NCI-H510A (cell line): ENCODE measurements at regions not wholly inside any gene's neighbourhood (a gene's known extent, or its start where the extent isn't known, plus 50 kb on each side); places are given as distances from the start of the nearest gene placed in this dataset.
"Not testable (repeated sequence)": the region's sequence is repeated elsewhere in the genome, so short reads cannot be mapped to it uniquely, and the experiment has no call there.

ENCODE experiments used
- DNase-seq: peaks from one replicate; lab custom pipeline; 2025; lab: John Stamatoyannopoulos, UW

DNA sequence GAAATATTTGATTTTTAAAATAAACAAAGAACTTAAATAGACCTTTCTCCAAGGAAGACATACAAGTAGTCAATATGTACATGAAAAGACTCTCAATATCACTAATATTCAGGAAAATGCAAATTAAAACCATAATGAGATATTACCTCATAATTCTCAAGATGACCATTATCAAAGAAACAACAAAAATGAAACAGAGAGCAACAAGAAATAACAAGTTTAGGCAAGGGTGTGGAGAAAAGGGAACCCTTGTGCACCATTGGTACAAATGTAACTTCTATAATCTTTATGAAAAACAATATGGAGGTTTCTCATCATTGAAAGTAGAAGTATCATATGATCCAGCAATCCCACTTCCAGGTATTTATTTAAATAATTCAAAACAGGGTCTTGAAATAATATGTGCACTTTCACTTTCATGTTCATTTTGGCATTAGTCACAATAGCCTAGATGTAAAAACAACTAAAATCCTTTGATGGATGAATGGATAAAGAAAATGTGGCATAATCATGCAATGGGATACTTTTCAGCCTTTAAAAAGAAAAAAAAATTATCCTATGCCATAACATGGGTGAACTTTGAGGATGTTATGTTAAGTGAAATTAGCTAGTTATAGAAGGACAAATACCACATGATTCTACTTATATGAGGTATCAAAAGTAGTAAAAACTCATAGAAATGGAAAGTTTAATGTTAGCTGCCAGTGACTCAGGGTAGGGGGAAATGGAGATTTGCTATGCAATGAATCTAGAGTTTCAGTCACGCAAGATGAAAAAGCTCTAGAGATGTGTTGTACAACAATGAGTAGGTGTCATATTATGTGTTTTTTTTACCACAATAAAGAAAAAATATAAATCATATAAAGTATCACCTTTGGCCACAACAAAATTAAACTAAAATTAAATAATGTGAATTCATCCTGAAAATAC lies 114.5 kb upstream of the LYPLAL1 start:
- no peak for DNase-seq

DNA sequence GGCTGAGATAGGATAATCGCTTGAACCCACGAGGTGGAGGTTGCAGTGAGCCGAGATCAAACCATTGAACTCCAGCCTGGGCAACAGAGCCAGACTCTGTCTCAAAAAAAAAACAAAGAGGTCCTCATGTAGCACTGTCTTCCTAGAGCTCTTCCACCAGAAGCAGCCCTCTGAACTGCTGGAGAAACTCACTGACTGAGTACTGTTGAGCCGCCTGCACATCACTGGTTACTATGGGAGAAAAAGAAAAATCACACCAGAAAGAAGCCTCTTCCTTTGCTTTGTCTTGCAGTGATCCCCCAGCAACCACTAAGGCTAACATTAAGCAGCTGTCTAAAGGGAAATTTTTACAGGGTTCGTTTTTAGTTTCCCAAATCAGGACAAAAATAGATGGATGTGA lies 112.9 kb upstream of the LYPLAL1 start:
- DNase-seq = no peak

DNA sequence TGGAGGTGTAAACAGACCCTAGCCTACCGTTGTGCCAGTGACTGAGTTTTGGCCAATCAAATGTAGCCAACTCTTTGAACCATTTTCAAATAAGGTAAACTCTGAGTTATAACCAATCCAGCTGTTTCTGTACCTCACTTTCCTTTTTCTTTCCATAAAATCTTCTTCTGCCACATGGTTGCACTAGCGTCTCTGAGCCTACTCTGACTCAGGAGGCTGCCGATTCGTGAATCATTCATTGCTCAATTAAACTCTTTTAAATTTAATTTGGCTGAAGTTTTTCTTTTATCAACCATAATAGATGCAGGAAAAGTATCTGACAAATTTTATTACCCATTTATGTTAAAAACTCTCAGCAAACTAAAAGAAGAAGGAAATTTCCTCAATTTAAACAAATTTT lies 111.5 kb upstream of the LYPLAL1 start:
- no peak for DNase-seq

DNA sequence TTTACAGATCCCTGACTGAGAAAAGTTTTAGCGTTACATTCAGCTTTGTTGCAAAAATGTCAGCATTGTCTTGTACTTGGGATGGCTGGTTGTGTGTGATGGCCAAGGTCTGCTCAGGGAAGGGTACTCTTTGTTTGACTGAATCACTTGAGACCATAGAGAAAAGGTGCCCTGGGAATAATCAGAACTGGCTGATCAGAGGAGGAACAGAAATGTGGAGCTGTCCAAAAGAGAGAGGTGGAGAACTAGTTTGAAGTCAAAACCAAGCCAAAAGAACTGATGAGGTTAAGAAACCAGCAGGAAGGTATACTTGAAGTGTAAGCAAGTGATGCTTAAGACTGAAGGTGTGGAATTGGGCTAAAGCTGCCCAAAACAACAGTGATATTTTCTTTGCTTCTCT lies 107.6 kb upstream of the LYPLAL1 start:
- no peak for DNase-seq

DNA sequence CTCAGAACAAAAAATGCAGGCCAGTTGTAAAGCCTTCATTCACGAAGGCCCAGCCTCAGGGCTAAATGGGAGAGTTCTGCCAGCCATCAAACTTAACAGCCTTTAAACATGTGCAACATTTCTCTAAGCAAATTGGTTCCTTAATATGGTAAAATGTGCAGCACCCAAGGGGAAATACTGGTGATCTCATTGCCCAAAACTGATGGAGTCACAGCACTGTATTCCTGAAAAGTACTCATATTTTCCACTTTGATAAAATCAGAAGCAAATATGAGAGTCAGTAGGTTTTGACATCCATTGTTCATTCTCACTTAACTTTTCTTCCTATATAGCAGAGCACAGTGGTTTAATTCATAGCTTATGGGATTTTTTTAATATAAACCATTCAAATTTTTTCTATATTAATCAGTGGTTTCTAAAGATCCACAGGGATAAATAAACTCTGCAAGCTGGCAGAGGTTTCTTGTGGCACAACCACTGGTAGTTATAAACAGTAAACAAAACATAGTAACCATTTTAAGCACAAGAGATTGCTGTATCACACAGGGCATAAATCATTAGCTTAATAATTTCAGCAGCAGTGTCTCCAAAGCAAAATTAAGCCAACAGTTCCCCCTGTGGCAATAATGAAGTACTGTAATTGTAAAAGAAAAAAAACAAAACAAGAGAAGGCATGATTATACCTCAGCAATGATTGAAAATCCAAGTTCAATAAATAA lies 106.9 kb upstream of the LYPLAL1 start:
- DNase-seq = no peak

GRCh38 chr1:219067350-219067712 lies 106.3 kb upstream of the LYPLAL1 start:
- no peak for DNase-seq

DNA sequence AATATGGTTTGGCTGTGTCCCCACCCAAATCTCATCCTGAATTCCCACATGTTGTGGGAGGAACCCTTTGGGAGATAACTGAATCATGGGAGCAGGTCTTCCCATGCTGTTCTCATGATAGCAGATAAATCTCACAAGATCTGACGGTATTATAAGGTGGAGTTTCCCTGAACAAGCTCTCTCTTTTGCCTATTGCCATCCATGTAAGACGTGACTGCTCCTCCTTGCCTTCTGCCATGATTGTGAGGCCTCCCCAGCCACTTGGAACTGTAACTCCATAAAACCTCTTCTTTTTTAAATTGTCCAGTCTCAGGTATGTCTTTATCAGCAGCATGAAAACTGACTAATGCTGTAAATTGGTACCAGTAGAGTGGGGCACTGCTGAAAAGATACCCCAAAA lies 103.3 kb upstream of the LYPLAL1 start:
- DNase-seq = not testable (repeated sequence)

DNA sequence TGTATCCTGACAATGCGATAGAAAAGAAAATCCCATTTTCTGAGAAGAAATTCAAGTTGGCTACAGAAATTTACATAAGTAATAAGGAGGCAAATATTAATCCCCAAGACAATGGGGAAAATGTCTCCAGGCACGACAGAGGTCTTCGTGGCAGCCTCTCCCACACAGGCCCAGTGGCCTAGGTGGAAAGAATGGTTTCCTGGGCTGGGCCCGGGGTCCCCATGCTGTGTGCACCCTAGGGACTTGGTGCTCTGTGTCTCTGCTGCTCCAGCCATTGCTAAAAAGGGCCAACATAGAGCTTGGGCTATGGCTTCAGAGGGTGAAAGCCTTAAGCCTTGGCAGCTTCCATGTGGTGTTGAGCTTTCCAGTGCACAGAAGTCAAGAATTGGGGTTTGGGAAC lies 102.5 kb upstream of the LYPLAL1 start:
- DNase-seq = no peak

- DNase-seq = no peak
Observed at GRCh38 chr1:219072329-219072728, 101.3 kb upstream of the LYPLAL1 start.

GRCh38 chr1:219074084-219074728 lies 99.5 kb upstream of the LYPLAL1 start:
- DNase-seq = no peak

- no peak for DNase-seq
Observed at GRCh38 chr1:219075121-219075879, 98.4 kb upstream of the LYPLAL1 start.

GRCh38 chr1:219076326-219076937 lies 97.2 kb upstream of the LYPLAL1 start:
- DNase-seq = no peak

DNA sequence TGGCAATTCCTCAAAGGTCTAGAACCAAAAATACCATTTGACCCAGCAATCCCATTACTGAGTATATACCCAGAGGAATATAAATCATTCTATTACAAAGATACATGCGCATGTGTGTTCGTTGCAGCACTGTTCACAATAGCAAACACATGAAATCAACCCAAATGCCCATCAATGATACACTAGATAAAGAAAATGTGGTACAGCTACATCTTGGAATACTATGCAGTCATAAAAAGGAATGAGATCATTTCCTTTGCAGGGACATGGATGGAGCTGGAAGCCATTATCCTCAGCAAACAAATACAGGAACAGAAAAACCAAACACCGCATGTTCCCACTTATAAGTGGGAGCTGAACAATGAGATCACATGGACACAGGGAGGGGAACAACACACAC lies 95.9 kb upstream of the LYPLAL1 start:
- not testable (repeated sequence) for DNase-seq

GRCh38 chr1:219081943-219082925 lies 91.4 kb upstream of the LYPLAL1 start:
- no peak for DNase-seq

DNA sequence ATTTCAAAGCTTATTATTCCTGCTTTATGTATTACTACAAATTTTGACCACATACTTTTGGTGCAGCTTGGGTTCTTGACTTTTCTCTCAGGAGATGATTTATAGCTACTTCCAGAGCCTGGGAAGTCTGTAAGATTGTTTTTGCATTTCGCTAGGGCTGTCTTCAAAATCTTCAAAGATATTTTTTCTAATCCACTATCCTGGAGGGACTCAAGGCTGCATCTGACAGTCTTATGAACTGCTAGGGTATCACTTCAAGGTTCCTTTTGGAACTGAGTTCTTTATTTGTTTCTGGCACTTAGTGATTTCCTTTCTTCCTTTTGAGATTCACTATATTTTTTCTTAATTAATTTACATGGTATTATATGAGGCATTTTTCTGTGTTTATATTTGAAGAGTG lies 90.0 kb upstream of the LYPLAL1 start:
- no peak for DNase-seq

DNA sequence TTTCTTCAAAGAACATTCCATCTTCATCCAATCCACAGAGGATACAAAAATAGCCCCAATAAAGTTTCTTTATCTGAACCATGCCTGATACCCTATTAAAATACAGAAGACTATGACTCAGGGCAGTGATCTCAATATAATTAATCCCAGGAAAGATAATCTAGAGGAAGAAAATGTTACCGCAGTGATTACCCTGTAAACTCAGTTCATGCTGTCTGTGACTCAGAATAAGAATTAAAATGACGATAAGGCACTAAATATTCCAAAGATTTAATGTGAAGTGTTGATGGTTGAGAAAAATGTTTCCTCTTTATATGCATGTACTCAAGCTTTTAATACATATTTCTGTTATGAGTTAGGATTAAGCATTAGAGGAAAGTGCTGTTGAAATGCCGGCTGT lies 88.6 kb upstream of the LYPLAL1 start:
- DNase-seq = no peak

- no peak for DNase-seq
Observed at GRCh38 chr1:219085988-219086387, 87.7 kb upstream of the LYPLAL1 start.

- DNase-seq = no peak
Observed at GRCh38 chr1:219086956-219087469, 86.7 kb upstream of the LYPLAL1 start.

DNA sequence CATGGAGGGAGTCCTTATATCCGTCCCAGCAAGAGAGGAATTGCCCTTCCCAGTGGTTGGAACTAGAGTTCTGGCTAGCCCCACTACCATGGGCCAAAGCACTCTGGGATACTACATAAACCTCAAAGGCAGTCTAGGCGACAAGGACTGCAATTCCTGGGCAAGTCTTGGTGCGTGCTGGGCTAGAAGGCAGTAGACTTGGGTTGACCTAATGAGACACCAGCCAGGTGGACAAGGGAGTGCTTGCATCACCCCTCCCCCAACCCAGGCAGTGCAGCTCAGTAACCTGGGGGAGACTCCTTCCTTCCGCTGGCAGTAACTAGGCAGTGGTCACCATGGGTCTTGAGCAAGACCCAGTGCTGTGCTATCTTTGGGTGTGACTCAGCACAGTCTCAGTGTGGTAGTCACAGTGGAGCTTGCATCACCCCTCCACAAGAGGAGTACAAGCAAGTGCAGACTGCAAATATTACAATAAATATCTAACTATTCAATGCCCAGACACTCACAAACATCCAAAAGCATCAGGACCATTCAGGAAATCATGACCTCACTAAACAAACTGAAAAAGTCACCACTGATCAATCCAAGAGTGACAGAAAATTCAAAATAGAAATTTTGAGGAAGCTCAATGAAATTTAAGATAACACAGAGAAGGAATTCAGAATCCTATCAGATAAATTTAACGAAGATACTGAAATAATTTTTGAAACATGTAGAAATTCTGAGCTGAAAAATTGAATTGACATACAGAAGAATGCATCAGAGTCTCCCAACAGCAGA lies 84.7 kb upstream of the LYPLAL1 start:
- no peak for DNase-seq
